HEK293 (cell line): ENCODE measurements at regions not wholly inside any gene's neighbourhood (a gene's known extent, or its start where the extent isn't known, plus 50 kb on each side); places are given as distances from the start of the nearest gene placed in this dataset.

Experiments used
- CTCF ChIA-PET: fragments of 350-600 bp; formaldehyde crosslinking; extraction: SDS; loops from one replicate; lab custom pipeline; 2021; ENCODE audit warnings: antibody characterized with exemption; lab: Yijun Ruan, JAX
- POLR2A ChIA-PET: fragments of 300-600 bp; formaldehyde crosslinking; extraction: SDS; loops from one replicate; lab custom pipeline; 2020; ENCODE audit warnings: antibody characterized with exemption, inconsistent platforms; lab: Yijun Ruan, JAX
- H3K27ac ChIP-seq: fragments of 200-500 bp; sonication (Bioruptor generic); 2 replicates; pipeline ENCODE4 v1.5.1; 2014; ENCODE audit warnings: low read depth, low read length, control low read depth, inconsistent platforms; ENCODE audit errors: extremely low read depth
- H3K36me3 ChIP-seq, 2 experiments: fragments of 200-500 bp in 1 of 2; sonication (Bioruptor generic) in 1 of 2; 1 replicate in 1 of 2; 2 replicates in 1 of 2; pipeline ENCODE4 v1.5.1; 2014 to 2017; ENCODE audit warnings: inconsistent platforms in 2 of 2, low read length in 2 of 2; ENCODE audit not compliant: control insufficient read depth in 2 of 2, insufficient read depth in 1 of 2
- H3K4me1 ChIP-seq: fragments of 200-500 bp; sonication (Bioruptor generic); 2 replicates; pipeline ENCODE4 v1.5.1; 2014; ENCODE audit warnings: mild to moderate bottlenecking, low read length, inconsistent platforms; ENCODE audit not compliant: control insufficient read depth, insufficient read depth
- H3K4me3 ChIP-seq: 2 replicates; pipeline ENCODE4 v1.5.1; 2011; ENCODE audit warnings: low read depth, mild to moderate bottlenecking, control low read depth, low read length, moderate library complexity
- H3K9me3 ChIP-seq: fragments of 200-500 bp; sonication (Bioruptor generic); 2 replicates; pipeline ENCODE4 v1.5.1; 2014; ENCODE audit warnings: low read depth, low read length, inconsistent platforms; ENCODE audit not compliant: control insufficient read depth, insufficient read depth
- GLIS1 ChIP-seq: fragments of 450-650 bp; formaldehyde crosslinking; IDR thresholded peaks from 2 replicates; pipeline ENCODE4 v1.5.1; 2016; ENCODE audit warnings: missing biosample characterization, missing genetic modification characterization
- IKZF3 ChIP-seq: fragments of 450-650 bp; IDR thresholded peaks from 2 replicates; pipeline ENCODE4 v1.5.0; 2018; ENCODE audit warnings: missing biosample characterization, mild to moderate bottlenecking, missing genetic modification characterization, moderate library complexity
- KLF9 ChIP-seq: fragments of 450-650 bp; formaldehyde crosslinking; IDR thresholded peaks from 2 replicates; pipeline ENCODE4 v1.5.1; 2016; ENCODE audit warnings: missing biosample characterization, missing genetic modification characterization, low read depth
- ZFHX2 ChIP-seq: fragments of 450-650 bp; formaldehyde crosslinking; conservative IDR thresholded peaks from 2 replicates; pipeline ENCODE4 v1.5.1; 2016; ENCODE audit warnings: missing biosample characterization, missing genetic modification characterization
- ZFP69B ChIP-seq: fragments of 450-650 bp; formaldehyde crosslinking; IDR thresholded peaks from 2 replicates; pipeline ENCODE4 v1.5.1; 2016; ENCODE audit warnings: missing biosample characterization, missing genetic modification characterization
- ZIC2 ChIP-seq: fragments of 450-650 bp; formaldehyde crosslinking; IDR thresholded peaks from 2 replicates; pipeline ENCODE4 v1.5.1; 2016; ENCODE audit warnings: missing biosample characterization, missing genetic modification characterization
- ZNF146 ChIP-seq: fragments of 450-650 bp; formaldehyde crosslinking; IDR thresholded peaks from 2 replicates; pipeline ENCODE4 v1.5.1; 2016; ENCODE audit warnings: missing biosample characterization, missing genetic modification characterization
- ZNF341 ChIP-seq: fragments of 450-650 bp; formaldehyde crosslinking; IDR thresholded peaks from 2 replicates; pipeline ENCODE4; 2016; ENCODE audit warnings: low read depth, missing biosample characterization, missing genetic modification characterization
- ZNF394 ChIP-seq: fragments of 450-650 bp; formaldehyde crosslinking; IDR thresholded peaks from 2 replicates; pipeline ENCODE4 v1.5.1; 2016; ENCODE audit warnings: missing biosample characterization, missing genetic modification characterization, mild to moderate bottlenecking, moderate library complexity, borderline replicate concordance
- ZNF404 ChIP-seq: fragments of 450-650 bp; formaldehyde crosslinking; IDR thresholded peaks from 2 replicates; pipeline ENCODE4 v1.5.1; 2017; ENCODE audit warnings: missing biosample characterization, missing genetic modification characterization
- ZNF544 ChIP-seq: fragments of 450-650 bp; formaldehyde crosslinking; IDR thresholded peaks from 2 replicates; pipeline ENCODE4 v1.5.0; 2017; ENCODE audit warnings: missing biosample characterization, missing genetic modification characterization
- ZNF555 ChIP-seq: fragments of 450-650 bp; formaldehyde crosslinking; conservative IDR thresholded peaks from 2 replicates; pipeline ENCODE4 v1.5.1; 2017; ENCODE audit warnings: missing biosample characterization, mild to moderate bottlenecking, missing genetic modification characterization, inconsistent platforms
- ZNF677 ChIP-seq: fragments of 450-650 bp; IDR thresholded peaks from 2 replicates; pipeline ENCODE4 v1.5.0; 2018; ENCODE audit warnings: missing biosample characterization, mild to moderate bottlenecking, missing genetic modification characterization, moderate library complexity
- ZNF747 ChIP-seq: fragments of 450-650 bp; formaldehyde crosslinking; IDR thresholded peaks from 2 replicates; pipeline ENCODE4 v1.5.1; 2016; ENCODE audit warnings: missing biosample characterization, missing genetic modification characterization
- ZNF785 ChIP-seq: fragments of 450-650 bp; formaldehyde crosslinking; IDR thresholded peaks from 2 replicates; pipeline ENCODE4 v1.5.1; 2016; ENCODE audit warnings: missing biosample characterization, missing genetic modification characterization
- ZNF830 ChIP-seq: fragments of 450-650 bp; IDR thresholded peaks from 2 replicates; pipeline ENCODE4 v1.5.0; 2018; ENCODE audit warnings: missing biosample characterization, missing genetic modification characterization, low read depth, mild to moderate bottlenecking, moderate library complexity
- ZSCAN18 ChIP-seq: fragments of 450-650 bp; formaldehyde crosslinking; IDR thresholded peaks from 2 replicates; pipeline ENCODE4 v1.5.1; 2016; ENCODE audit warnings: missing biosample characterization, missing genetic modification characterization
- TF ChIP-seq, protein P1 (sequence below): fragments of 450-650 bp; formaldehyde crosslinking; conservative IDR thresholded peaks from 2 replicates; pipeline ENCODE4 v1.5.1; 2016; ENCODE audit warnings: low read depth, missing biosample characterization, missing genetic modification characterization
- TF ChIP-seq, protein P2 (sequence below): fragments of 450-650 bp; formaldehyde crosslinking; IDR thresholded peaks from 2 replicates; pipeline ENCODE4 v1.5.1; 2017; ENCODE audit warnings: missing biosample characterization, missing genetic modification characterization
- TF ChIP-seq, protein P3 (sequence below): fragments of 450-650 bp; formaldehyde crosslinking; IDR thresholded peaks from 2 replicates; pipeline ENCODE4 v1.5.1; 2016; ENCODE audit warnings: missing biosample characterization, missing genetic modification characterization
- TF ChIP-seq, protein P4 (sequence below): fragments of 450-650 bp; formaldehyde crosslinking; IDR thresholded peaks from 2 replicates; pipeline ENCODE4 v1.5.1; 2016; ENCODE audit warnings: missing biosample characterization, missing genetic modification characterization, borderline replicate concordance

DNA sequence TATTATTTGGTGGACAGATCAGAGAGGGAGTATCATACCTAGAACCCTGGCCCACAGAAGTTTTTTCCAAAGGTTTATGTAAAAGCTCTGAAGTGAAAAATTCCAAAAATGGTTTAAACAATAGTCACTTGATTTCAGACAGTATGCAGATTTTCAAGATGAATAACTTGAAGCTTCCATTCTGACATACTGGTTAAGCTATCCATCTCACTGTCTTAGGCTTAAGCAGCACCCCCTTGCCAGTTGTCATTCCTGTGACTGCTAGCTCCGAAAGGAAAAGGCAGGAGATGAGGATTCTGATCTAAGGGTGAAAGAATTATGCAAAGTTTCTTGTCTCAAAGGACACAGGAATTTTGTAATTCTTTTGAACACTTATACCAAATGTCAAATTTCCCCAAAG is 337.5 kb upstream of the THBS1 start:
- no peaks in the 10 kb centered on the region for H3K36me3 ChIP-seq
- no peaks in the 10 kb centered on the region for H3K9me3 ChIP-seq
- POLR2A ChIA-PET, result no interaction called here
- TF ChIP-seq ZNF785 (tag by site-specific recombination) (no peak), IKZF3 (tag by site-specific recombination) (no peak), ZNF555 (no peak), ZNF146 (tag by site-specific recombination) (no peak), ZFP69B (tag by site-specific recombination) (no peak), ZNF747 (no peak), ZSCAN18 (tag by site-specific recombination) (no peak), ZNF677 (no peak), ZNF394 (tag by site-specific recombination) (no peak)
- TF ChIP-seq, protein P1, sequence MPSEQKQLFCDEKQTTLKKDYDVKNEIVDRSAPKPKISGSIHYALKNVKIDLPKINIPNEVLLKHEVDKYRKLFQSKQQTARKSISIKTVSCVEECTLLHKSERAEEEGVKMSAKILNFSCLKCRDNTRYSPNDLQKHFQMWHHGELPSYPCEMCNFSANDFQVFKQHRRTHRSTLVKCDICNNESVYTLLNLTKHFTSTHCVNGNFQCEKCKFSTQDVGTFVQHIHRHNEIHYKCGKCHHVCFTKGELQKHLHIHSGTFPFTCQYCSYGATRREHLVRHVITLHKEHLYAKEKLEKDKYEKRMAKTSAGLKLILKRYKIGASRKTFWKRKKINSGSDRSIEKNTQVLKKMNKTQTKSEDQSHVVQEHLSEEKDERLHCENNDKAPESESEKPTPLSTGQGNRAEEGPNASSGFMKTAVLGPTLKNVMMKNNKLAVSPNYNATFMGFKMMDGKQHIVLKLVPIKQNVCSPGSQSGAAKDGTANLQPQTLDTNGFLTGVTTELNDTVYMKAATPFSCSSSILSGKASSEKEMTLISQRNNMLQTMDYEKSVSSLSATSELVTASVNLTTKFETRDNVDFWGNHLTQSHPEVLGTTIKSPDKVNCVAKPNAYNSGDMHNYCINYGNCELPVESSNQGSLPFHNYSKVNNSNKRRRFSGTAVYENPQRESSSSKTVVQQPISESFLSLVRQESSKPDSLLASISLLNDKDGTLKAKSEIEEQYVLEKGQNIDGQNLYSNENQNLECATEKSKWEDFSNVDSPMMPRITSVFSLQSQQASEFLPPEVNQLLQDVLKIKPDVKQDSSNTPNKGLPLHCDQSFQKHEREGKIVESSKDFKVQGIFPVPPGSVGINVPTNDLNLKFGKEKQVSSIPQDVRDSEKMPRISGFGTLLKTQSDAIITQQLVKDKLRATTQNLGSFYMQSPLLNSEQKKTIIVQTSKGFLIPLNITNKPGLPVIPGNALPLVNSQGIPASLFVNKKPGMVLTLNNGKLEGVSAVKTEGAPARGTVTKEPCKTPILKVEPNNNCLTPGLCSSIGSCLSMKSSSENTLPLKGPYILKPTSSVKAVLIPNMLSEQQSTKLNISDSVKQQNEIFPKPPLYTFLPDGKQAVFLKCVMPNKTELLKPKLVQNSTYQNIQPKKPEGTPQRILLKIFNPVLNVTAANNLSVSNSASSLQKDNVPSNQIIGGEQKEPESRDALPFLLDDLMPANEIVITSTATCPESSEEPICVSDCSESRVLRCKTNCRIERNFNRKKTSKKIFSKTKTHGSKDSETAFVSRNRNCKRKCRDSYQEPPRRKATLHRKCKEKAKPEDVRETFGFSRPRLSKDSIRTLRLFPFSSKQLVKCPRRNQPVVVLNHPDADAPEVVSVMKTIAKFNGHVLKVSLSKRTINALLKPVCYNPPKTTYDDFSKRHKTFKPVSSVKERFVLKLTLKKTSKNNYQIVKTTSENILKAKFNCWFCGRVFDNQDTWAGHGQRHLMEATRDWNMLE (tag by site-specific recombination), result no peak
- TF ChIP-seq, protein P2, sequence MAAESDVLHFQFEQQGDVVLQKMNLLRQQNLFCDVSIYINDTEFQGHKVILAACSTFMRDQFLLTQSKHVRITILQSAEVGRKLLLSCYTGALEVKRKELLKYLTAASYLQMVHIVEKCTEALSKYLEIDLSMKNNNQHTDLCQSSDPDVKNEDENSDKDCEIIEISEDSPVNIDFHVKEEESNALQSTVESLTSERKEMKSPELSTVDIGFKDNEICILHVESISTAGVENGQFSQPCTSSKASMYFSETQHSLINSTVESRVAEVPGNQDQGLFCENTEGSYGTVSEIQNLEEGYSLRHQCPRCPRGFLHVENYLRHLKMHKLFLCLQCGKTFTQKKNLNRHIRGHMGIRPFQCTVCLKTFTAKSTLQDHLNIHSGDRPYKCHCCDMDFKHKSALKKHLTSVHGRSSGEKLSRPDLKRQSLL, result no peak
- H3K27ac ChIP-seq, result no peak overlapping the region
- no peaks in the 10 kb centered on the region for H3K4me1 ChIP-seq
- CTCF ChIA-PET, result no interaction called here
- no peak overlapping the region for H3K4me3 ChIP-seq

GRCh38 chr15:39244776-39245175 is 336.1 kb upstream of the THBS1 start:
- H3K36me3 ChIP-seq, result no peaks in the 10 kb centered on the region
- POLR2A ChIA-PET, result no interaction called here
- no peaks in the 10 kb centered on the region for H3K9me3 ChIP-seq
- no peak overlapping the region for H3K4me3 ChIP-seq
- no peaks in the 10 kb centered on the region for H3K4me1 ChIP-seq
- CTCF ChIA-PET, result no interaction called here
- H3K27ac ChIP-seq, result no peak overlapping the region
- no peak for TF ChIP-seq ZNF341 (tag by site-specific recombination)
- TF ChIP-seq ZIC2 (tag by site-specific recombination), result no peak
- TF ChIP-seq, protein P3, sequence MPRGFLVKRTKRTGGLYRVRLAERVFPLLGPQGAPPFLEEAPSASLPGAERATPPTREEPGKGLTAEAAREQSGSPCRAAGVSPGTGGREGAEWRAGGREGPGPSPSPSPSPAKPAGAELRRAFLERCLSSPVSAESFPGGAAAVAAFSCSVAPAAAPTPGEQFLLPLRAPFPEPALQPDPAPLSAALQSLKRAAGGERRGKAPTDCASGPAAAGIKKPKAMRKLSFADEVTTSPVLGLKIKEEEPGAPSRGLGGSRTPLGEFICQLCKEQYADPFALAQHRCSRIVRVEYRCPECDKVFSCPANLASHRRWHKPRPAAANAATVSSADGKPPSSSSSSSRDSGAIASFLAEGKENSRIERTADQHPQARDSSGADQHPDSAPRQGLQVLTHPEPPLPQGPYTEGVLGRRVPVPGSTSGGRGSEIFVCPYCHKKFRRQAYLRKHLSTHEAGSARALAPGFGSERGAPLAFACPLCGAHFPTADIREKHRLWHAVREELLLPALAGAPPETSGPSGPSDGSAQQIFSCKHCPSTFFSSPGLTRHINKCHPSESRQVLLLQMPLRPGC (tag by site-specific recombination), result no peak
- no peak for TF ChIP-seq ZNF830 (tag by site-specific recombination)
- no peak for TF ChIP-seq ZNF544
- TF ChIP-seq ZFHX2 (tag by site-specific recombination), result no peak
- no peak for TF ChIP-seq KLF9 (tag by site-specific recombination)
- TF ChIP-seq, protein P4, sequence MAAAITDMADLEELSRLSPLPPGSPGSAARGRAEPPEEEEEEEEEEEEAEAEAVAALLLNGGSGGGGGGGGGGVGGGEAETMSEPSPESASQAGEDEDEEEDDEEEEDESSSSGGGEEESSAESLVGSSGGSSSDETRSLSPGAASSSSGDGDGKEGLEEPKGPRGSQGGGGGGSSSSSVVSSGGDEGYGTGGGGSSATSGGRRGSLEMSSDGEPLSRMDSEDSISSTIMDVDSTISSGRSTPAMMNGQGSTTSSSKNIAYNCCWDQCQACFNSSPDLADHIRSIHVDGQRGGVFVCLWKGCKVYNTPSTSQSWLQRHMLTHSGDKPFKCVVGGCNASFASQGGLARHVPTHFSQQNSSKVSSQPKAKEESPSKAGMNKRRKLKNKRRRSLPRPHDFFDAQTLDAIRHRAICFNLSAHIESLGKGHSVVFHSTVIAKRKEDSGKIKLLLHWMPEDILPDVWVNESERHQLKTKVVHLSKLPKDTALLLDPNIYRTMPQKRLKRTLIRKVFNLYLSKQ (tag by site-specific recombination), result no peak
- TF ChIP-seq ZNF404 (tag by site-specific recombination), result no peak
- no peak for TF ChIP-seq GLIS1 (tag by site-specific recombination)
